Gastroesophageal sphincter (tissue), 3 donors: ENCODE measurements at regions not wholly inside any gene's neighbourhood (a gene's known extent, or its start where the extent isn't known, plus 50 kb on each side); places are given as distances from the start of the nearest gene placed in this dataset.

Experiments used
- CTCF ChIP-seq, 4 experiments: fragments of 200-600 bp in 2 of 4; fragments of 450-650 bp in 2 of 4; sonication (generic) in 1 of 4; IDR thresholded peaks; one replicate each; pipeline ENCODE4 v1.5.1; 2017 to 2019; ENCODE audit warnings: antibody characterized with exemption in 4 of 4, mild to moderate bottlenecking in 2 of 4, moderate library complexity in 2 of 4
- EP300 ChIP-seq: sonication (generic); formaldehyde crosslinking; IDR thresholded peaks from one replicate; pipeline ENCODE4 v1.6.1; 2017; ENCODE audit warnings: antibody characterized with exemption, mild to moderate bottlenecking
- POLR2A ChIP-seq, 2 donors: fragments of 450-650 bp; IDR thresholded peaks; one replicate each; pipeline ENCODE4 v1.6.1; 2017; ENCODE audit warnings: antibody characterized with exemption in 2 of 2, mild to moderate bottlenecking in 2 of 2, moderate library complexity in 1 of 2
- POLR2AphosphoS5 ChIP-seq: sonication (generic); formaldehyde crosslinking; IDR thresholded peaks from one replicate; pipeline ENCODE4 v1.6.1; 2017; ENCODE audit warnings: antibody characterized with exemption

GRCh38 chrX:38860106-38861013 lies 59.1 kb downstream of the MID1IP1 start:
- TF ChIP-seq EP300 (no peak), CTCF (IDR thresholded peaks at IDR 0.05) (no peak), POLR2A (IDR thresholded peaks at IDR 0.05) (no peak), POLR2AphosphoS5 (no peak)
